RWPE2 (cell line): ENCODE measurements at regions not wholly inside any gene's neighbourhood (a gene's known extent, or its start where the extent isn't known, plus 50 kb on each side); places are given as distances from the start of the nearest gene placed in this dataset.
"Not testable (repeated sequence)": the region's sequence is repeated elsewhere in the genome, so short reads cannot be mapped to it uniquely, and the experiment has no call there.

Experiments used
- ATAC-seq: fragments of 200-7000 bp; cut with Tn5 transposase; 3 replicates; pipeline ENCODE4 v1.9.1; 2021; ENCODE audit warnings: low read depth
- DNase-seq: peaks from one replicate; pipeline ENCODE4 v3.0.0-alpha.2; 2020; ENCODE audit warnings: low spot score
- H3K27ac ChIP-seq: fragments of 450-650 bp; 2 replicates; pipeline ENCODE4 v1.5.1; 2017; ENCODE audit warnings: mild to moderate bottlenecking; ENCODE audit not compliant: poor library complexity, severe bottlenecking
- H3K27me3 ChIP-seq: fragments of 250-450 bp; sonication (Bioruptor Pico); 2 replicates; pipeline ENCODE4 v1.5.1; 2021; ENCODE audit warnings: mild to moderate bottlenecking, moderate library complexity; ENCODE audit not compliant: insufficient read depth, poor library complexity, severe bottlenecking
- H3K36me3 ChIP-seq: fragments of 250-450 bp; sonication (Bioruptor Pico); 2 replicates; pipeline ENCODE4 v1.5.1; 2020; ENCODE audit warnings: low read depth, mild to moderate bottlenecking, moderate library complexity
- H3K4me1 ChIP-seq: fragments of 250-450 bp; sonication (Bioruptor Pico); 2 replicates; pipeline ENCODE4 v1.5.1; 2021; ENCODE audit warnings: mild to moderate bottlenecking, moderate library complexity; ENCODE audit not compliant: insufficient read depth, poor library complexity, severe bottlenecking
- H3K4me3 ChIP-seq: fragments of 250-450 bp; sonication (Bioruptor Pico); 2 replicates; pipeline ENCODE4 v1.5.1; 2021; ENCODE audit warnings: mild to moderate bottlenecking, moderate library complexity; ENCODE audit not compliant: severe bottlenecking
- H3K9me3 ChIP-seq: fragments of 250-450 bp; sonication (Bioruptor Pico); 2 replicates; pipeline ENCODE4 v1.5.1; 2021; ENCODE audit warnings: mild to moderate bottlenecking, moderate library complexity; ENCODE audit not compliant: severe bottlenecking
- TF ChIP-seq, protein P1 (sequence below): fragments of 450-650 bp; IDR thresholded peaks from one replicate; pipeline ENCODE4 v1.5.1; 2017; ENCODE audit warnings: mild to moderate bottlenecking, moderate library complexity; ENCODE audit not compliant: poor library complexity, severe bottlenecking

DNA sequence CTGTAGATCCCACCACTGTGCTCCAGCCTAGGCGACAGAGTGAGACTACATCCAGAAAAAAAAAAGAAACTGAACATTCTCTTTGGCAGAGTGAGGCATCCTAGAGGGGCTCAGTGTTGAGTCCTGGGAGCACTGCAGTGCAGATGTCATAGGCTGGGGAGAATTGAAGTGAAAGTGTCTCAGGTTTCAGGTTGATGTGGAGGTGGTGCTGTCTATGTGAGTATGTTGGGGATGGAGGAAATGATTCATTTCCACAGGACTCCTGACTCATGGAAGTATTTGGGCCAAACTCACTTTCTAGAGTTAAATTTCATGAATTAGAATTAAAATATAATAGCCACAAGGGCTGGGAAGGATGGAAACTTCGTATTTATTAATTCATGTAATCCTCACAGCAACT, 134.4 kb upstream of the TSC22D1 start:
- no peaks in the 10 kb centered on the region for H3K36me3 ChIP-seq
- H3K27me3 ChIP-seq: no peaks in the 10 kb centered on the region
- peak; percentile 88 for ATAC-seq
- H3K4me3 ChIP-seq: no peak overlapping the region
- H3K4me1 ChIP-seq: peaks cover 51% of the 10 kb centered on the region
- TF ChIP-seq, protein P1, sequence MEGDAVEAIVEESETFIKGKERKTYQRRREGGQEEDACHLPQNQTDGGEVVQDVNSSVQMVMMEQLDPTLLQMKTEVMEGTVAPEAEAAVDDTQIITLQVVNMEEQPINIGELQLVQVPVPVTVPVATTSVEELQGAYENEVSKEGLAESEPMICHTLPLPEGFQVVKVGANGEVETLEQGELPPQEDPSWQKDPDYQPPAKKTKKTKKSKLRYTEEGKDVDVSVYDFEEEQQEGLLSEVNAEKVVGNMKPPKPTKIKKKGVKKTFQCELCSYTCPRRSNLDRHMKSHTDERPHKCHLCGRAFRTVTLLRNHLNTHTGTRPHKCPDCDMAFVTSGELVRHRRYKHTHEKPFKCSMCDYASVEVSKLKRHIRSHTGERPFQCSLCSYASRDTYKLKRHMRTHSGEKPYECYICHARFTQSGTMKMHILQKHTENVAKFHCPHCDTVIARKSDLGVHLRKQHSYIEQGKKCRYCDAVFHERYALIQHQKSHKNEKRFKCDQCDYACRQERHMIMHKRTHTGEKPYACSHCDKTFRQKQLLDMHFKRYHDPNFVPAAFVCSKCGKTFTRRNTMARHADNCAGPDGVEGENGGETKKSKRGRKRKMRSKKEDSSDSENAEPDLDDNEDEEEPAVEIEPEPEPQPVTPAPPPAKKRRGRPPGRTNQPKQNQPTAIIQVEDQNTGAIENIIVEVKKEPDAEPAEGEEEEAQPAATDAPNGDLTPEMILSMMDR: no peak
- H3K27ac ChIP-seq: peak overlapping the region; percentile 98
- DNase-seq: peak; percentile 54
- no peaks in the 10 kb centered on the region for H3K9me3 ChIP-seq

DNA sequence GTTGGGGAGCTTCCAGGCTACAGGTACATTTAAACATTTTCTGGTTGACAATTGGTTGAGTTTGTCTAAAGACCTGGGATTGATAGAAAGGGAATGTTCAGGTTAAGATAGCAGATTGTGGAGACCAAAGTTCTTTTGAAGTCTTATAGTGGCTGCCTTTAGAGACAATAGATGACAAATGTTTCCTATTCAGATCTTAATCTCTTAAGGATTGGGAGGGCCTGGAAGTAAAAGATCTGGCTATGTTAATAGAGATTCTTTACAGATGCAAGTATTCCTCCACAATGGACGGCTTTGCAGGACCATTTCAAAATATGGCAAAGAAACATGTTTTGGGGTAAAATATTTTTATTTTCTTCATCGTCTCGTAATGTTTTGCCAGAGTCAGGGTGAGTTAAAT, 128.7 kb upstream of the TSC22D1 start:
- H3K9me3 ChIP-seq, H3K27ac ChIP-seq, H3K36me3 ChIP-seq, H3K27me3 ChIP-seq, DNase-seq, H3K4me3 ChIP-seq, H3K4me1 ChIP-seq, ATAC-seq: not testable (repeated sequence)

DNA sequence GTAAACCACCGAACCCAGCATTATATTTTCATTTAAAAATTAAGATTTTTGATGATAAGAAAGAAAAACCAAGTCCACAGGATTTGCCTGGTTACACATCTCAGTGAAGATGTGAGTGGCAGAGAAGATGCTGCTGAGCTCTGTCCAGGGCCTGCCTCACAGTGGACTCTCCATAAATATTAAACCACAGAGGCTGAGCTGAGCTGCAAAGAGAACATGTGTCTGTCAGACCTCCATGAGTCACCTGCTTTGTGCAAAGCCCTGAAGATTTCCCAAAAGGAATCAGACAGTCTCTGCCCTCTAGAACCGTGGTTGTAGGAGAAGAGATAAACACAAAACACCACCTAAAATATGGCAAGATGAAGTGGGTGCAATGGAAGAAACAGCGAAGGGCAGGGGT, 127.2 kb upstream of the TSC22D1 start:
- ATAC-seq (peak; percentile 67), DNase-seq (no peak)
- no peak overlapping the region for H3K27ac ChIP-seq

DNA sequence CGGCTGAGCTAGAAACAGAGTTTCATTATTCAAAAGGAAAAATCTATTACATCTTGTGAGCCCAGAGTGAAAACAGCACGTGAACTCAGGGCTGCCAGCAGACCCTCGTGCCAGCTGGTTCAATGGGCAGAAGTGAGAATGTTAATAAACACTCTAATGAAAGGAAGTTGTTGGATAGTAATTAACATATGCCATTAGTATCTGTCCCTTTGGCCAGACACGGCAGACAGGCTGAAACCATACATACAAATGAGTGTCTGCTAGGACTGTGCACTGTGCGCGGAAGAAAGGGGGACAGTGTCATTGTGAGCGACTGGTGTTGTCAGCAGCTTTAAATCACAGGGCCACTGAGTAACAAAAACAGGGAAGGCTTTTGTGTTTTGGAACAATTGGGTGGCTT, 121.9 kb upstream of the TSC22D1 start:
- ATAC-seq (no peak), DNase-seq (no peak)
- no peaks in the 10 kb centered on the region for H3K27me3 ChIP-seq
- no peaks in the 10 kb centered on the region for H3K36me3 ChIP-seq
- H3K4me3 ChIP-seq: no peak overlapping the region
- H3K4me1 ChIP-seq: no peaks in the 10 kb centered on the region
- no peaks in the 10 kb centered on the region for H3K9me3 ChIP-seq
- no peak overlapping the region for H3K27ac ChIP-seq
- TF ChIP-seq, protein P1: no peak

More for the DNA sequence above, 127.2 kb upstream of the TSC22D1 start:
- H3K4me1 ChIP-seq: no peaks in the 10 kb centered on the region
- no peaks in the 10 kb centered on the region for H3K36me3 ChIP-seq
- no peaks in the 10 kb centered on the region for H3K9me3 ChIP-seq
- no peaks in the 10 kb centered on the region for H3K27me3 ChIP-seq
- H3K4me3 ChIP-seq: no peak overlapping the region
- TF ChIP-seq, protein P1: no peak

DNA sequence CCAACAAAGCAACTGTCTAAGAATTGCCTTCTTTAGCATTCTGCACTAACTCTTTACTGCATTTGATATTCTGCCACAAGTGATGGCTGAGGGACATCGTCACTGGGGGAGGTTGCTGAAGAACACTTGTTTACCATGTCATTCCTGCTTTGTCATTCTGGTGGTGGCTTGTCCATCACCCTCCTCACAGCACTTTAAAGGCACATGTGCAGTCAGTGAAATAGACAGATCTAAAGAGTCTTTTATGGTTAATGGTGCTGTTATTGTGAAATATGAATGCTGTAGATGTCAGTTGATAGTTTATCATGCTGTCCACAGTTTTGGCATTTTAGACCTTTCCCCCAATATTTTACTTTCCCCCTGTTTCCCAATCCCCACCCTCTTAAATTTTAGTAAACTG, 120.9 kb upstream of the TSC22D1 start:
- DNase-seq (no peak), ATAC-seq (no peak)
- no peaks in the 10 kb centered on the region for H3K36me3 ChIP-seq
- no peaks in the 10 kb centered on the region for H3K9me3 ChIP-seq
- no peaks in the 10 kb centered on the region for H3K27me3 ChIP-seq
- H3K27ac ChIP-seq: no peak overlapping the region
- no peak overlapping the region for H3K4me3 ChIP-seq
- TF ChIP-seq, protein P1: no peak
- no peaks in the 10 kb centered on the region for H3K4me1 ChIP-seq
